Keratinocyte (primary cell): ENCODE measurements at regions not wholly inside any gene's neighbourhood (a gene's known extent, or its start where the extent isn't known, plus 50 kb on each side); places are given as distances from the start of the nearest gene placed in this dataset.

Experiments
- DNase-seq: peaks from one replicate; pipeline ENCODE4 v3.0.0-alpha.2; 2011; ENCODE audit warnings: low read depth, missing footprints, low spot score
- FAIRE-seq: peaks from 2 replicates; lab custom pipeline; 2011; peaks lifted over from hg19 to GRCh38; lab: Jason Lieb, UNC
- H2AFZ ChIP-seq: 2 replicates; pipeline ENCODE4 v1.6.0; 2012; ENCODE audit warnings: low read length, control low read depth, inconsistent platforms; ENCODE audit not compliant: control insufficient read depth
- H3K27ac ChIP-seq: 2 replicates; pipeline ENCODE4 v1.5.1; 2011; ENCODE audit warnings: low read length; ENCODE audit not compliant: control insufficient read depth, insufficient read depth
- H3K27me3 ChIP-seq: 3 replicates; pipeline ENCODE4 v1.6.0; 2011; ENCODE audit warnings: low read length; ENCODE audit not compliant: control insufficient read depth, insufficient read depth; ENCODE audit errors: extremely low read depth
- H3K36me3 ChIP-seq, 2 experiments: 2 replicates in 1 of 2; 3 replicates in 1 of 2; pipeline ENCODE4 v1.5.1; 2011; ENCODE audit warnings: low read length in 2 of 2, mild to moderate bottlenecking in 1 of 2; ENCODE audit not compliant: control insufficient read depth in 2 of 2, insufficient read depth in 2 of 2; ENCODE audit errors: extremely low read depth in 1 of 2
- H3K4me1 ChIP-seq: 3 replicates; pipeline ENCODE4 v1.5.1; 2011; ENCODE audit warnings: low read length; ENCODE audit not compliant: control insufficient read depth, insufficient read depth; ENCODE audit errors: extremely low read depth
- H3K4me2 ChIP-seq: 3 replicates; pipeline ENCODE4 v1.6.0; 2011; ENCODE audit warnings: low read depth, low read length; ENCODE audit not compliant: control insufficient read depth, insufficient read depth; ENCODE audit errors: extremely low read depth
- H3K4me3 ChIP-seq, 3 experiments: fragments of 200-600 bp in 1 of 3; sonication (generic) in 1 of 3; 2 replicates in 2 of 3; 3 replicates in 1 of 3; pipeline ENCODE4 v1.5.1; 2011 to 2016; ENCODE audit warnings: low read length in 3 of 3, mild to moderate bottlenecking in 3 of 3, control low read depth in 2 of 3, inconsistent platforms in 1 of 3, low read depth in 1 of 3, mixed read lengths in 1 of 3, mixed run types in 1 of 3, moderate library complexity in 1 of 3; ENCODE audit not compliant: control insufficient read depth in 2 of 3, insufficient read depth in 2 of 3; ENCODE audit errors: extremely low read depth in 1 of 3
- H3K79me2 ChIP-seq: 2 replicates; pipeline ENCODE4 v1.6.0; 2012; ENCODE audit warnings: low read length; ENCODE audit not compliant: control insufficient read depth, insufficient read depth
- H3K9ac ChIP-seq: 3 replicates; pipeline ENCODE4 v1.6.0; 2011; ENCODE audit warnings: low read length; ENCODE audit not compliant: control insufficient read depth, insufficient read depth; ENCODE audit errors: extremely low read depth
- H3K9me1 ChIP-seq: 3 replicates; pipeline ENCODE4 v1.6.0; 2011; ENCODE audit warnings: low read length; ENCODE audit not compliant: control insufficient read depth, insufficient read depth; ENCODE audit errors: extremely low read depth
- H3K9me3 ChIP-seq: 2 replicates; pipeline ENCODE4 v1.5.1; 2012; ENCODE audit warnings: low read depth, low read length; ENCODE audit not compliant: control insufficient read depth
- H4K20me1 ChIP-seq: 3 replicates; pipeline ENCODE4 v1.6.0; 2011; ENCODE audit warnings: low read length; ENCODE audit not compliant: control insufficient read depth, insufficient read depth; ENCODE audit errors: extremely low read depth
- EZH2 ChIP-seq: IDR thresholded peaks from one replicate; pipeline ENCODE4 v1.6.1; 2012; ENCODE audit warnings: inconsistent platforms, mild to moderate bottlenecking, low read length, moderate library complexity
- dilution Hi-C: fragments of 300-500 bp; cut with MboI; formaldehyde crosslinking; loops from one replicate; pipeline ENCODE4 v1.7.0; 2020; ENCODE audit warnings: low sequenced_read_pairs; ENCODE audit not compliant: extremely low pct_ligation_motif_present
- TF ChIP-seq, protein P1 (sequence below), 3 experiments: IDR thresholded peaks in 1 of 3; conservative IDR thresholded peaks in 1 of 3; optimal IDR thresholded peaks in 1 of 3; 2 replicates in 2 of 3; 3 replicates in 1 of 3; pipeline versions ENCODE3 to v1.5.1; 2011; ENCODE audit warnings: low read length in 3 of 3, mild to moderate bottlenecking in 3 of 3, moderate library complexity in 2 of 3, control low read depth in 1 of 3, inconsistent platforms in 1 of 3; ENCODE audit not compliant: insufficient read depth in 2 of 3; ENCODE audit errors: extremely low read depth in 1 of 3

DNA sequence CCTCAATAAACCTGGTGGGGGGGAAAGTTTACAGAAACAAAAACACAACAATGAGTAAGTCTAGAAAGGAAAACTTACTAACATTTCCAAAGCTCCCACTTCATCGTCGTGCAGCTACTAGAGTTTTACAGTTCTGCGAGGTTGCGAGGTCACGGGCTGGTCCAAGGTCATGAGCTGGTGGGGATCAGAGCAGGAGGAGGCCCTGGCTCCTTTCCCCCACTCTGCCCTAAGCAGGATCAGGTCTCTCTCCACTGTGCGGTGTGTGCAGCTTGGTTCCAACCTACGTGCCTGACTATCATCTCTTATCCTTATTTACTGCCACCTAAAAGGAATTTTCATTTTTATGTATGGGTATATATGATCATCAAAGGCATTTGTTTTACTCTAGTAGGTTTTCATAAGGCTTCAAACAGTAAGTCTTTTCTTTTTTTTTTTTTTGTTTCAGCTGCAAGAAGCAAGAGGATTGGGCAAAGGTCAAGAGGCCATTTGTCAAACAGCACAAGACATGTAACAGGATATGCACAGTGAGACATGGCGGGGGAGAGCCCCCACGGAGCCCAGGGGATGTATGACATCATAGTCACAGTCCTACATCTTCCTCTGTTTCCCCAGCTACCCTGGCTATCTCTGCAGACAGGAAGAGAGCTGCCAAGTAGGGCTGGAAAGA, 76.6 kb upstream of the POMP start:
- H3K27ac ChIP-seq = no peak overlapping the region
- TF ChIP-seq, protein P1, sequence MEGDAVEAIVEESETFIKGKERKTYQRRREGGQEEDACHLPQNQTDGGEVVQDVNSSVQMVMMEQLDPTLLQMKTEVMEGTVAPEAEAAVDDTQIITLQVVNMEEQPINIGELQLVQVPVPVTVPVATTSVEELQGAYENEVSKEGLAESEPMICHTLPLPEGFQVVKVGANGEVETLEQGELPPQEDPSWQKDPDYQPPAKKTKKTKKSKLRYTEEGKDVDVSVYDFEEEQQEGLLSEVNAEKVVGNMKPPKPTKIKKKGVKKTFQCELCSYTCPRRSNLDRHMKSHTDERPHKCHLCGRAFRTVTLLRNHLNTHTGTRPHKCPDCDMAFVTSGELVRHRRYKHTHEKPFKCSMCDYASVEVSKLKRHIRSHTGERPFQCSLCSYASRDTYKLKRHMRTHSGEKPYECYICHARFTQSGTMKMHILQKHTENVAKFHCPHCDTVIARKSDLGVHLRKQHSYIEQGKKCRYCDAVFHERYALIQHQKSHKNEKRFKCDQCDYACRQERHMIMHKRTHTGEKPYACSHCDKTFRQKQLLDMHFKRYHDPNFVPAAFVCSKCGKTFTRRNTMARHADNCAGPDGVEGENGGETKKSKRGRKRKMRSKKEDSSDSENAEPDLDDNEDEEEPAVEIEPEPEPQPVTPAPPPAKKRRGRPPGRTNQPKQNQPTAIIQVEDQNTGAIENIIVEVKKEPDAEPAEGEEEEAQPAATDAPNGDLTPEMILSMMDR (optimal IDR thresholded peaks at IDR 0.05 in 1 of 3, IDR thresholded peaks at IDR 0.05 in 1 of 3, conservative IDR thresholded peaks at IDR 0.05 in 1 of 3; ENCODE audit: extremely low read depth in 1 of 3, insufficient read depth in 2 of 3, low read length in 3 of 3) = no peak
- no peak for TF ChIP-seq EZH2
- no peaks in the 10 kb centered on the region for H3K79me2 ChIP-seq
- no peak overlapping the region for H3K4me2 ChIP-seq
- H2AFZ ChIP-seq = no peak overlapping the region
- dilution Hi-C loops = no loop called here
- no peaks in the 10 kb centered on the region for H4K20me1 ChIP-seq
- no peaks in the 10 kb centered on the region for H3K4me1 ChIP-seq
- FAIRE-seq (no peak), DNase-seq (no peak)
- H3K9me3 ChIP-seq = no peaks in the 10 kb centered on the region
- H3K36me3 ChIP-seq = no peaks in the 10 kb centered on the region
- no peak overlapping the region for H3K9ac ChIP-seq
- H3K9me1 ChIP-seq = no peaks in the 10 kb centered on the region
- no peak overlapping the region for H3K4me3 ChIP-seq
- H3K27me3 ChIP-seq = no peaks in the 10 kb centered on the region

DNA sequence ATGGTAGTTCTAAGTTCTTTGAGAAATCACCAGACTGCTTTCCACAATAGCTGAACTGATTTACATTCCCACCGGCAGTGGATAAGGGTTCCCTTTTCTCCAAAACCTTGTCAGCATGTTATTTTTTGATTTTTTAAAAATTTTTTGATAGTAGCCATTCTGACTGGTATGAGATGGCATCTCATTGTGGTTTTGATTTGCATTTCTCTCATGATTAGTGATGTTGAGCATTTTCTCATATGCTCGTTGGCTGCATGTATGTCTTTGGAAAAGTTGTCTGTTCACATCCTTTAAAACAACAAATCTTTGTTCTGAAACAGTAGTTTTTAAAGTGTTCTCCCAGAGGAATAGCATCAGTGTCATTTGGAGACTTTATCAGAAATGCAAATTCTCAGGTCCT, 77.5 kb upstream of the POMP start:
- Histone ChIP-seq H3K9ac (no peak overlapping the region), H4K20me1 (no peaks in the 10 kb centered on the region), H3K36me3 (no peaks in the 10 kb centered on the region), H3K9me3 (no peaks in the 10 kb centered on the region), H3K9me1 (no peaks in the 10 kb centered on the region), H3K27ac (no peak overlapping the region), H3K4me3 (no peak overlapping the region), H2AFZ (no peak overlapping the region), H3K4me2 (no peak overlapping the region), H3K79me2 (no peaks in the 10 kb centered on the region), H3K27me3 (no peaks in the 10 kb centered on the region), H3K4me1 (no peaks in the 10 kb centered on the region)
- DNase-seq (no peak), FAIRE-seq (no peak)
- TF ChIP-seq, protein P1 (optimal IDR thresholded peaks at IDR 0.05 in 1 of 3, IDR thresholded peaks at IDR 0.05 in 1 of 3, conservative IDR thresholded peaks at IDR 0.05 in 1 of 3; ENCODE audit: extremely low read depth in 1 of 3, insufficient read depth in 2 of 3, low read length in 3 of 3) = no peak
- no peak for TF ChIP-seq EZH2
- dilution Hi-C loops = no loop called here
